Endothelial cell of umbilical vein (primary cell): ENCODE measurements at regions not wholly inside any gene's neighbourhood (a gene's known extent, or its start where the extent isn't known, plus 50 kb on each side); places are given as distances from the start of the nearest gene placed in this dataset.
"Not testable (repeated sequence)": the region's sequence is repeated elsewhere in the genome, so short reads cannot be mapped to it uniquely, and the experiment has no call there.

ENCODE experiments used
- EZH2 ChIP-seq: IDR thresholded peaks from 2 replicates; pipeline ENCODE4 v1.6.1; 2012; ENCODE audit warnings: borderline replicate concordance, low read depth, mild to moderate bottlenecking, moderate library complexity, low read length, inconsistent platforms; ENCODE audit not compliant: severe bottlenecking
- FOS ChIP-seq: IDR thresholded peaks from 2 replicates; pipeline ENCODE4 v1.6.1; 2011; ENCODE audit warnings: mild to moderate bottlenecking, low read length, moderate library complexity, borderline replicate concordance; ENCODE audit not compliant: insufficient read depth
- GATA2 ChIP-seq: IDR thresholded peaks from 2 replicates; pipeline ENCODE4 v1.7.0; 2011; ENCODE audit warnings: low read depth, mild to moderate bottlenecking, moderate library complexity, mixed read lengths, low read length; ENCODE audit not compliant: insufficient read length, insufficient read depth
- JUN ChIP-seq: IDR thresholded peaks from 2 replicates; pipeline ENCODE4 v1.6.1; 2011; ENCODE audit warnings: borderline replicate concordance, low read depth; ENCODE audit not compliant: insufficient read length, insufficient read depth
- MYC ChIP-seq: IDR thresholded peaks from one replicate; pipeline ENCODE4 v1.6.1; 2011; ENCODE audit warnings: mild to moderate bottlenecking, low read depth, low read length
- POLR2A ChIP-seq: IDR thresholded peaks from 2 replicates; pipeline ENCODE4 v1.6.1; 2012; ENCODE audit warnings: low read depth, mild to moderate bottlenecking, control low read depth, low read length
- POLR2AphosphoS5 ChIP-seq: IDR thresholded peaks from 2 replicates; pipeline ENCODE4 v1.6.1; 2012; ENCODE audit warnings: low read depth, mild to moderate bottlenecking, control low read depth, low read length, moderate library complexity; ENCODE audit not compliant: insufficient read depth
- TF ChIP-seq, protein P1 (sequence below), 2 donors: IDR thresholded peaks; 1 replicate in 1 of 2; 2 replicates in 1 of 2; pipeline ENCODE4 v1.5.1; 2011; ENCODE audit warnings: low read length in 2 of 2, mild to moderate bottlenecking in 2 of 2, moderate library complexity in 2 of 2, control low read depth in 1 of 2, inconsistent platforms in 1 of 2, low read depth in 1 of 2; ENCODE audit not compliant: insufficient read depth in 1 of 2; ENCODE audit errors: extremely low read depth in 1 of 2
- TF ChIP-seq, protein P2 (sequence below): IDR thresholded peaks from 2 replicates; pipeline ENCODE4 v1.6.1; 2011; ENCODE audit not compliant: insufficient read depth, insufficient read length

DNA sequence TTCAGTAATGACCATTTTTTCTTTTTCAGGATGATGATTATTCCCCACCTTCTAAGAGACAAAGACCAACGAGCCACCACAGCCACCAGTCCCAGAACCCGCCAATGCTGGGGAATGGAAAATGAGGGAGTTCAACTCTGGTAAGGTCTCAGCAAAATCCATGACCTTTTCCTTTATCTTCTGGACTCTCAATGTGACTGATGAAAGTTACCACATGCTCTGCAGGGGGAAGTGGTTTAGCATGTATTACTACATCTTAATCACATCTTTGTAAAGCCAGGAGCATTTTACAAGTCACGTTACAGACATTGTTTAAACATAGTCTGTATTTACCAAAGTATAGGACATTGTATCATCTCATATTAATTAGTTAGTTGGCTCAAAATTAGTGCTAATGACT, 89.3 kb upstream of the METTL14 start:
- TF ChIP-seq, protein P1, sequence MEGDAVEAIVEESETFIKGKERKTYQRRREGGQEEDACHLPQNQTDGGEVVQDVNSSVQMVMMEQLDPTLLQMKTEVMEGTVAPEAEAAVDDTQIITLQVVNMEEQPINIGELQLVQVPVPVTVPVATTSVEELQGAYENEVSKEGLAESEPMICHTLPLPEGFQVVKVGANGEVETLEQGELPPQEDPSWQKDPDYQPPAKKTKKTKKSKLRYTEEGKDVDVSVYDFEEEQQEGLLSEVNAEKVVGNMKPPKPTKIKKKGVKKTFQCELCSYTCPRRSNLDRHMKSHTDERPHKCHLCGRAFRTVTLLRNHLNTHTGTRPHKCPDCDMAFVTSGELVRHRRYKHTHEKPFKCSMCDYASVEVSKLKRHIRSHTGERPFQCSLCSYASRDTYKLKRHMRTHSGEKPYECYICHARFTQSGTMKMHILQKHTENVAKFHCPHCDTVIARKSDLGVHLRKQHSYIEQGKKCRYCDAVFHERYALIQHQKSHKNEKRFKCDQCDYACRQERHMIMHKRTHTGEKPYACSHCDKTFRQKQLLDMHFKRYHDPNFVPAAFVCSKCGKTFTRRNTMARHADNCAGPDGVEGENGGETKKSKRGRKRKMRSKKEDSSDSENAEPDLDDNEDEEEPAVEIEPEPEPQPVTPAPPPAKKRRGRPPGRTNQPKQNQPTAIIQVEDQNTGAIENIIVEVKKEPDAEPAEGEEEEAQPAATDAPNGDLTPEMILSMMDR (IDR thresholded peaks at IDR 0.05; ENCODE audit: extremely low read depth in 1 of 2, insufficient read depth in 1 of 2, low read depth in 1 of 2, low read length in 2 of 2), result not testable (repeated sequence)
- TF ChIP-seq, protein P2, sequence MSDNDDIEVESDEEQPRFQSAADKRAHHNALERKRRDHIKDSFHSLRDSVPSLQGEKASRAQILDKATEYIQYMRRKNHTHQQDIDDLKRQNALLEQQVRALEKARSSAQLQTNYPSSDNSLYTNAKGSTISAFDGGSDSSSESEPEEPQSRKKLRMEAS, result not testable (repeated sequence)
- not testable (repeated sequence) for TF ChIP-seq POLR2A, EZH2, POLR2AphosphoS5, GATA2, MYC, JUN, FOS
